H9 (cell line): ENCODE measurements at regions not wholly inside any gene's neighbourhood (a gene's known extent, or its start where the extent isn't known, plus 50 kb on each side); places are given as distances from the start of the nearest gene placed in this dataset.
A peak's percentile ranks its signal among the peaks of the same experiment; 100 is the strongest.

Experiments
- DNase-seq: peaks from one replicate; pipeline ENCODE4 v3.0.0-alpha.2; 2017
- H2AFZ ChIP-seq: one replicate; pipeline ENCODE4 v1.6.1; 2013; ENCODE audit warnings: mild to moderate bottlenecking, low read length, control low read depth, moderate library complexity
- H2AK5ac ChIP-seq: 2 replicates; pipeline ENCODE4 v1.6.1; 2013; ENCODE audit warnings: low read length, control low read depth, mixed read lengths; ENCODE audit not compliant: insufficient read length
- H2BK120ac ChIP-seq: one replicate; pipeline ENCODE4 v1.6.1; 2013; ENCODE audit warnings: low read depth, mild to moderate bottlenecking, low read length, control low read depth, inconsistent platforms; ENCODE audit not compliant: poor library complexity, severe bottlenecking
- H2BK12ac ChIP-seq: 2 replicates; pipeline ENCODE4 v1.6.1; 2013; ENCODE audit warnings: low read length, control low read depth, mixed read lengths, low read depth; ENCODE audit not compliant: insufficient read length
- H2BK15ac ChIP-seq: 2 replicates; pipeline ENCODE4 v1.6.1; 2013; ENCODE audit warnings: low read depth, low read length, control low read depth
- H2BK20ac ChIP-seq: one replicate; pipeline ENCODE4 v1.6.1; 2013; ENCODE audit warnings: low read depth, mild to moderate bottlenecking, low read length, control low read depth, inconsistent platforms; ENCODE audit not compliant: poor library complexity, severe bottlenecking
- H2BK5ac ChIP-seq: 2 replicates; pipeline ENCODE4 v1.6.1; 2013; ENCODE audit warnings: low read length, control low read depth, mixed read lengths; ENCODE audit not compliant: insufficient read length
- H3K14ac ChIP-seq: 2 replicates; pipeline ENCODE4 v1.6.1; 2013; ENCODE audit warnings: low read length, control low read depth; ENCODE audit not compliant: insufficient read depth
- H3K18ac ChIP-seq: 2 replicates; pipeline ENCODE4 v1.6.1; 2013; ENCODE audit warnings: low read depth, mild to moderate bottlenecking, mixed read lengths, low read length, control low read depth; ENCODE audit not compliant: insufficient read length
- H3K23ac ChIP-seq: 2 replicates; pipeline ENCODE4 v1.6.1; 2013; ENCODE audit warnings: low read length, control low read depth, mixed read lengths, low read depth; ENCODE audit not compliant: insufficient read length
- H3K23me2 ChIP-seq: 2 replicates; pipeline ENCODE4 v1.6.1; 2013; ENCODE audit warnings: low read depth, mild to moderate bottlenecking, mixed read lengths, low read length, control low read depth; ENCODE audit not compliant: insufficient read length, poor library complexity, severe bottlenecking
- H3K27ac ChIP-seq: 2 replicates; pipeline ENCODE4 v1.5.1; 2013; ENCODE audit warnings: low read length, control low read depth, mixed read lengths, low read depth; ENCODE audit not compliant: insufficient read length
- H3K27me3 ChIP-seq: 2 replicates; pipeline ENCODE4 v1.6.1; 2013; ENCODE audit warnings: low read length, control low read depth, inconsistent platforms; ENCODE audit not compliant: insufficient read depth
- H3K4ac ChIP-seq: 2 replicates; pipeline ENCODE4 v1.6.1; 2013; ENCODE audit warnings: low read depth, mild to moderate bottlenecking, control low read depth, inconsistent platforms, low read length, moderate library complexity
- H3K4me1 ChIP-seq: 2 replicates; pipeline ENCODE4 v1.6.1; 2013; ENCODE audit warnings: low read length, control low read depth, inconsistent platforms; ENCODE audit not compliant: insufficient read depth
- H3K4me2 ChIP-seq: 2 replicates; pipeline ENCODE4 v1.6.1; 2013; ENCODE audit warnings: low read length, control low read depth, mixed read lengths; ENCODE audit not compliant: insufficient read length, insufficient read depth
- H3K56ac ChIP-seq: 2 replicates; pipeline ENCODE4 v1.6.1; 2013; ENCODE audit warnings: low read depth, mild to moderate bottlenecking, mixed read lengths, low read length, control low read depth; ENCODE audit not compliant: insufficient read length
- H3K79me1 ChIP-seq: 2 replicates; pipeline ENCODE4 v1.6.1; 2013; ENCODE audit warnings: low read depth, mild to moderate bottlenecking, moderate library complexity, low read length, control low read depth, inconsistent platforms; ENCODE audit not compliant: insufficient read depth, poor library complexity, severe bottlenecking
- H3K79me2 ChIP-seq: 2 replicates; pipeline ENCODE4 v1.6.1; 2013; ENCODE audit warnings: low read length, control low read depth, inconsistent platforms; ENCODE audit not compliant: insufficient read depth
- H3K9ac ChIP-seq: 2 replicates; pipeline ENCODE4 v1.6.1; 2013; ENCODE audit warnings: low read length, control low read depth, mixed read lengths; ENCODE audit not compliant: insufficient read length; ENCODE audit errors: extremely low read depth
- H3K9me3 ChIP-seq: one replicate; pipeline ENCODE4 v1.6.1; 2013; ENCODE audit warnings: low read depth, low read length, inconsistent platforms; ENCODE audit not compliant: control insufficient read depth
- H3T11ph ChIP-seq: one replicate; pipeline ENCODE4 v1.6.1; 2013; ENCODE audit warnings: mild to moderate bottlenecking, low read length, control low read depth, inconsistent platforms
- H4K20me1 ChIP-seq: one replicate; pipeline ENCODE4 v1.6.1; 2013; ENCODE audit not compliant: control insufficient read depth, insufficient read length, insufficient read depth
- H4K5ac ChIP-seq: 2 replicates; pipeline ENCODE4 v1.6.1; 2013; ENCODE audit warnings: low read depth, mild to moderate bottlenecking, mixed read lengths, low read length, control low read depth; ENCODE audit not compliant: insufficient read length
- H4K8ac ChIP-seq: replicated peaks from 2 replicates; pipeline ENCODE4 v1.6.1; 2013; ENCODE audit warnings: low read length, control low read depth, mixed read lengths, low read depth; ENCODE audit not compliant: insufficient read length
- H4K91ac ChIP-seq: 2 replicates; pipeline ENCODE4 v1.6.1; 2013; ENCODE audit warnings: low read depth, mild to moderate bottlenecking, moderate library complexity, mixed read lengths, low read length, control low read depth; ENCODE audit not compliant: insufficient read length
- H3K27ac Mint-ChIP-seq, 3 experiments: 2 replicates in 2 of 3; 3 replicates in 1 of 3; pipeline ENCODE4 v1.8.0; 2020 to 2021; ENCODE audit warnings: mixed read lengths in 3 of 3, mild to moderate bottlenecking in 1 of 3, moderate library complexity in 1 of 3
- H3K27me3 Mint-ChIP-seq: 2 replicates; pipeline ENCODE4 v1.8.0; 2021; ENCODE audit warnings: low read depth, mild to moderate bottlenecking, moderate library complexity, mixed read lengths
- H3K36me3 Mint-ChIP-seq, 3 experiments: 2 replicates in 2 of 3; 3 replicates in 1 of 3; pipeline ENCODE4 v1.8.0; 2020 to 2021; ENCODE audit warnings: low read depth in 3 of 3, mixed read lengths in 3 of 3; ENCODE audit not compliant: insufficient read depth in 1 of 3
- H3K4me1 Mint-ChIP-seq, 2 experiments: 2 replicates each; pipeline ENCODE4 v1.8.0; 2020; ENCODE audit warnings: mixed read lengths in 2 of 2
- H3K4me3 Mint-ChIP-seq, 2 experiments: 2 replicates in 1 of 2; 3 replicates in 1 of 2; pipeline ENCODE4 v1.8.0; 2020 to 2021; ENCODE audit warnings: mild to moderate bottlenecking in 2 of 2, mixed read lengths in 2 of 2, moderate library complexity in 1 of 2
- H3K9me3 Mint-ChIP-seq, 2 experiments: 2 replicates in 1 of 2; 3 replicates in 1 of 2; pipeline ENCODE4 v1.8.0; 2020; ENCODE audit warnings: mild to moderate bottlenecking in 2 of 2, mixed read lengths in 2 of 2, moderate library complexity in 1 of 2
- CTCF ChIP-seq: fragments of 200-600 bp; sonication (generic); conservative IDR thresholded peaks from 3 replicates; pipeline ENCODE4 v1.8.0; 2021; ENCODE audit warnings: antibody characterized with exemption, mild to moderate bottlenecking
- WGBS: extraction: QIAGEN DNeasy Blood & Tissue Kit; methylation state at CpG from one replicate; pipeline ENCODE4 v1.1.7; 2013; ENCODE audit warnings: missing lambda C conversion rate, low lambda C conversion rate, mixed read lengths; ENCODE audit not compliant: insufficient read length; ENCODE audit errors: extremely low coverage; 5-methylcytosine and 5-hydroxymethylcytosine counted together

DNA sequence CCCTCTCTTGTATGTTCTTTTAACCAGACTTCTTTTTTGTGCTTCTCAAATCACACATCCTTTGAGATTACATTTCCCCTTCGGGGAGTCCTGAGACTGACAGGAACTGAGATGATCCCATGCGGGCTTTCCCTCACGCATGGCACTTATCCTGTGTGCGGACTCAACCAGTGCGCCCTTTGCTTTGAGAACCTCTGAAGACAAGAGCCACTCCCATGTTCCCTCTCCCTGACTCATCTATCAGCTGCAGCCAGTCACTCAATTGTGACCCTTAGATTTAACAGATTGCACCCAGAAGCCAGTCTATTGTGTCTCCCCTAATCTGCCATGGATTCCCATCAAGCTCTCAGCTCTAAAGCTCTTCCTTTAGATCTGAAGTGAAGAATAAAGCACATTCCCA, 353.9 kb upstream of the MEOX2 start:
- H3K4me3 Mint-ChIP-seq, result no peak overlapping the region
- H4K5ac ChIP-seq, result no peak overlapping the region
- H4K20me1 ChIP-seq, result no peaks in the 10 kb centered on the region
- WGBS, result no CpG with 5 or more reads among the region's 5 CpGs
- peaks cover 0 to 11% of the 10 kb centered on the region in 2 experiments; a peak in 2 of 4 replicates for H3K4me1 Mint-ChIP-seq
- H3K4me2 ChIP-seq, result no peak overlapping the region
- no peak overlapping the region for H3K27ac ChIP-seq
- H3K27me3 Mint-ChIP-seq, result no peaks in the 10 kb centered on the region
- no peaks in the 10 kb centered on the region for H3K9me3 ChIP-seq
- no peak overlapping the region for H3K4ac ChIP-seq
- H2BK20ac ChIP-seq, result no peak overlapping the region
- DNase-seq, result no peak
- no peak overlapping the region for H4K91ac ChIP-seq
- no peak overlapping the region for H2BK12ac ChIP-seq
- no peaks in the 10 kb centered on the region for H3K23me2 ChIP-seq
- no peaks in the 10 kb centered on the region; a peak in 1 of 5 replicates for H3K9me3 Mint-ChIP-seq
- no peak for TF ChIP-seq CTCF
- no peak overlapping the region for H4K8ac ChIP-seq
- peak overlapping the region in 1 of 3 experiments; percentile 65; a peak in 1 of 7 replicates for H3K27ac Mint-ChIP-seq
- no peak overlapping the region for H2BK15ac ChIP-seq
- no peaks in the 10 kb centered on the region for H3K79me2 ChIP-seq
- no peak overlapping the region for H2AFZ ChIP-seq
- no peak overlapping the region for H3K23ac ChIP-seq
- H3K79me1 ChIP-seq, result no peaks in the 10 kb centered on the region
- H3K27me3 ChIP-seq, result no peaks in the 10 kb centered on the region
- no peaks in the 10 kb centered on the region for H3K4me1 ChIP-seq
- H2BK5ac ChIP-seq, result no peak overlapping the region
- H2BK120ac ChIP-seq, result no peak overlapping the region
- no peak overlapping the region for H2AK5ac ChIP-seq
- no peak overlapping the region for H3K14ac ChIP-seq
- no peak overlapping the region for H3K9ac ChIP-seq
- H3K18ac ChIP-seq, result no peak overlapping the region
- no peak overlapping the region for H3T11ph ChIP-seq
- H3K56ac ChIP-seq, result no peak overlapping the region
- H3K36me3 Mint-ChIP-seq, result no peaks in the 10 kb centered on the region
